HG03432 (cell line): ENCODE measurements at regions not wholly inside any gene's neighbourhood (a gene's known extent, or its start where the extent isn't known, plus 50 kb on each side); places are given as distances from the start of the nearest gene placed in this dataset.

ENCODE experiments used
- ATAC-seq: cut with Tn5 transposase; IDR thresholded peaks from one replicate; pipeline ENCODE4 v1.9.1; 2021; ENCODE audit warnings: mild to moderate bottlenecking, moderate library complexity; ENCODE audit not compliant: unreplicated experiment

DNA sequence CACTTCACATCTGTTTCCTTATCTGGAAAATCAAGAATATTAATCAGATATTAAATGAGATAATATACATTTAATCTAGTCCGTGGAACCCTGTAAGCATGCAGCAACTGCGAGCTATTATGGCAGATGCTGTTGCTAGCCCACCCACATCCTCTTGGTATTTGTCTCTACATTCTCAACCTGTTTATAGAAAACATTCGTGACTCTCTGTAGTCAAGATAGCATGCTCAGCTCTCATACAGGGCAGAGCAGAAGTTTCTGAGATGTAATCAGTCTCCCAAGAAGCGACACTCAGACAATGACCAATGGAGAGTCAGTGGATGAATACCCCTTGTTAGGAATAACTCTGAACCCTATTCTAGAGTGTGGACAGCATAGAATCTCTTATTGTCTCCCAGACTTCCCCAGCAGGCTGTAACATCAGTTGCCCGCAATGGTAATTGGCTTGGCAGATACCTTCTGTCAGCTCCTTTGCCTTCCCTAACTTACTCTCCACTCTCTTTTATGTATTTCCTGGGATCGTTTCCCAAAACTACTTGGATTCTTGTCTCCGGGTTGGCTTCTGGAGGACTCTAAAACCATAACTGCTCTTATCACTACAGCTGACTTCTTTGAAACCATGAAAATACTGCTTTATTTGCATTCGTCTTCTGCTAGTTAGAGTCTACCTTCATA lies 400.7 kb upstream of the TNP1 start:
- ATAC-seq: no peak

DNA sequence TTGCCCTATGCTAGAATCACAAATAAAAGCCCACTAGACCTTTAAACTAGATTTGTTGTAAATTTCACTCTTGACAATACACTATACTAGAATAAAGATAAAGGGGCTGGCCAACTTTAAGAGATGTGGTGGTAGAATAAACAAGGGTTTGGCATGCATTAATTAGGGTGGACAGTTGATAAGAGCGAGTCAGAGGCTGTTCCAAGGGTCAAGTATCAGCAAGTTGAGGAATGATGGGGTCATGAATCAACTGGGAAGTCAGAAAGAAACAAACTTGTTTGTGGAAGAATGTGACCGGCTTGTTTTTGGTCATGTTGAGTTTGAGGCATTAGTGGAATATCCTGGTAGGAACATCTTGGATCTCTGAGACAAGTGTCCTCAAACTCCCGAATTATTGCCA lies 398.3 kb upstream of the TNP1 start:
- ATAC-seq: no peak

DNA sequence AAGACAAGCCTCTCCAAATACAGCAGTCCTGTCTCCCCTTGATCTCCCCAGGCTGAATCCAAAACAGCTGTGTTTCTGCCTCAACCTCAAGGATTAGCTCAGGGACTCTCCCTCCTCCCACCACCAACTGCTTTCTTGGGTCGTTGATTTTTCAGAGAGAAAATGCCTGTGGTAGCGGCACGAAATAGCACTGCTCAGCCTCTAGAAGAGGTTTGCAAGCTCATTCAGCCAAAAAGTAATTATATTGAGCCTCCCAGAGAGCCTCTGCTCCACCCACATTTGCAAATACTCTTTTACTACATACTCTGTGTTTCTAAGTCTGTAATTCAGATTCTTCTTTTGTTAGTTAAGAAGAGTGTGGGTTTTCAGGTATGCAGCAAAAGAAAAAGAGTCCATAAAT lies 396.4 kb upstream of the TNP1 start:
- ATAC-seq: no peak

DNA sequence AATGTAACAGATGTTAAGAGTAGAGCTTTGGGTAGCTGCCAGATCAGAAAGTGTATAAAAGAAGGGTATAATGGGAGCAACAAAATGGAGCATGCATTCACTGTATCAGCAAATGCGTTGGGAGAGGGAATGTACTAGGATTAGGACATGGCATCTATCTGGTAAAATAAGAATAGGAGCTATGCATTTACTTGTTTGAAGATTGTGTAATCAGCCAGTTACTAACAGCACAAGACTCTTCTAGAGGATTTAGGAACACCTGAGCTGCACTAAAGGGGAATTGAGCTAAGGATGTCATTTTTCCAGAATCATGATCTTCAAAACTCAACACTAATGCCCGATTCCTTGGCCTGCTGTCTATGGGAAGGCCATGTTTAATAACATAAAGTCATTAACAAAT lies 394.2 kb upstream of the TNP1 start:
- no peak for ATAC-seq

DNA sequence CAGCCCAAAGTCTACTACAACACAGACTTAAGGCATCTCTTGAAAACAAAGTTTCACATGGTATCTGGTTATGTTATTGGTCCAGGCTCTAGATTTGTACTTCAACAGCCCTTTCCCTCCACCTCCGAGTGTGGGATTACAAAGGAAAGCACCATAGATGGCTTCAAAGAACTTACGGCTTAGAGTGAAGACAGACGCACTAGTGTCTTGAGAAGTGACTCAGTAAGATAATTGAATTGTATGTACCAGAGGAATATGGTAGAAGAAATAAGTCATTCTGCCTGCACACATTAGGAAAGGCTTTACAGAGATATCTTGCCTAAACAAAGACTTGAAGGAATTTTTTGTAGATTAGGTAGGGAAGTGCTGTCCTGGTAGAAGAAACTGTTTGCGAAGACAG lies 392.3 kb upstream of the TNP1 start:
- no peak for ATAC-seq

DNA sequence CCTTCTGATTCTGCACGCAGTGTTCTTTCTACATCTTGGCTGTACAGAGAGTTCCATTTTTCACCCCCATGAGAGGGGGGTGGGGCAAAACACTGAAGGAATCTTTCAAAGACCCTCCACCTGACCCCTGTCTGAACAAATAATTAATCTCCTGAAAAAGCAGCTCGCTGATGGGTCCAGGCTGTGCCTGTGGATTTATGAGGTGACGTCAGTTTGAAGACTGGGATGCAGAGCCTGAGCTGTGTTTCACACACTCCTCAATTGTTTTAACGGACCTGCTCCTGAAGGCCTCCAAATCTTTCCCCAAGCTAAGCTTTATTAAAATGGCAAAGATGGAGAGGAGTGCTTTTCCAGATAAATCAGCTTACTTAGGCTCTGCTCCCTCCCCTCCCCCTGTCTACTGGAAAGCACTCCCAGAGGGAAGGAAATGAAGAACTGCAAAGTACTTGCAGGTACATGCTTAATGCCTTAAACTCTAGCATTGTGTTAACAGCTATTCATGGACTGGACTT lies 390.2 kb upstream of the TNP1 start:
- no peak for ATAC-seq

DNA sequence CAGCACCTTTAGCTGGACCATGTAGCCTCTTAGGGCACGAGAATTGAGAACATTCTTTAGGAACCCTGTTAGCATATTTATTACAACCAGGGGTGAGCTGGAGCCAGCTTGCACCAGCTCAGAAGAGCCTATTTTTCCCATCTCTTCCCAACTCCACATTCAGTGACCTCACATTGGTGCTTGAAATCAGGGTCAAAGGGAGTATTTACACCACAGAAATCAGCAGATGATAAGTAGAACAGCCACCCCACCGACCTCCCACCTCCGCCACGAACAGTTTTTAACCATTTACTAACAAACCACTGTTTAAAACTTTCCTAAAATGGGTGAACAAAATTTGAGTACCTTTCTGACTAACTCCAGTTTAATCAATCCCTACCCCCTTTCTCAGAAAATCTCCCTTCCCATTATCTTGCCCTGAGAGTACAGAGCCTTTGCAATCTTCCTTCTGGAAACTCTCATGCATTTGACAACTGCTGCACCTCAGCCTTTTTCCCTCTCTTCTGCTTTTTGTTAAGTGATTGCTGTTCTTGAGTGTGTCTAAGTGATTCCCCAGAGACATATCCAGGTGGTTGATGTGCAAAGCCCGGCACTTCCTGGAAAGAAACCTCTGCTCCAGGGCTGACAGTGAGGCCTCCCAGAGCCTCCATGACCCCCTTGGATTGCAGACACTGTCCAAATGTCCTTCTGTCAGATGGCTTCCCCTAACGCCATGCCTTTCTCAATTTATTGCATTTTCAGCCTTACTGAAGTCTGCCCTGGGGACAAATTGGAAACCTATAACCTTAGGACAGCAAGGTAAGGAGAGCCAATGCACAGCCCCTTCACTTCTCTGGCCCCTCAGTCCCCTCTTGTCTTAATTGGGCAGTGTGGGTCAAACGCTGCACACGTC lies 389.5 kb upstream of the TNP1 start:
- no peak for ATAC-seq

DNA sequence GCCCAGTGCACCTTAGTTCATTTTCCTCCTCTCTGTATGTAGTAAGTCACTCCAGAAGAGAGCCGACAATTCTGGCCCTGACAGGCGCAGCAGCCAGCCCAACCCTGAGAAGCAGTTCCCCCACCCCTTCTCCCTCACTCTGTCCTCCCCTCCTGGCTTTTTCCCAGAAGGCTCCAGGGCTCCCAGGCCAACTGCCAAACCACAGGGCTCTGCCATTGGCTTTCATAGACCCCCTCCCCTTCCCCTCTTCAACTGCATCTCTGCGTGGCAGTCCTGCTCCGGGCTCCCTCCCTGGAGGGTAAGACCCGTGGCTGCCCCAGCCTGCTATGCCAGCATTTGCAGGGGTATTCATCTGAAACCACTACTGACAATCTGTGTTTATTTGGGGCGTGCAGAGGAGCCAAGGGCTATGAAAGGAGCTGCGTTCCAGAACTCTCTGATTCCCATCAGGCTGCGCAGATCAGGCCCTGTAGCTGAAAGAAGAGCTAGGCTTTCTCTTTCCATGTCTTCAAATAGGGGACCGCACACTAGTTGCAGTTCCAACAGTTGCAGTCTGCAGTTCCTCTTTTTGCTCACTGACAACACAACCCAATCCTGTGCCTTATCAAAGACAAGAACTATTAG lies 388.6 kb upstream of the TNP1 start:
- peak; percentile 95 for ATAC-seq

DNA sequence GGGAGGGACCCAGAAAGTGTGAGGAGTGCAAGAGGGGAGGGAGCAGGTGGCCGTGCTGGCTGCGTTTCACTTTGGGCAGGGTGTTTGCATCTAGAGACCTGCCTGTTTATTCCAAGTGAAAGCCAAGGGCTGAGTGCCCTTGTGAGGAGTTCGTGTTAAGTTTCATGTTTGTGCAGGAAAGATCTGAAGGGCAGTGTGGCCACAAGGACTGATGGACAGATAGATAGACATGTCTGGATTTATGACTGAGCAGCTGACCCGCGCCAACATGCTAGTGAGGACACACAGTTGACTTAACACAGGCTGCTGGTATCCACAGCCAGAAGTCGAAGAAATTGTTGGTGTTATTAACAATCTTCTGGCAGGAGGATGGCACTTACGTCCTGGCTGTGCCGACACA lies 387.6 kb upstream of the TNP1 start:
- no peak for ATAC-seq

DNA sequence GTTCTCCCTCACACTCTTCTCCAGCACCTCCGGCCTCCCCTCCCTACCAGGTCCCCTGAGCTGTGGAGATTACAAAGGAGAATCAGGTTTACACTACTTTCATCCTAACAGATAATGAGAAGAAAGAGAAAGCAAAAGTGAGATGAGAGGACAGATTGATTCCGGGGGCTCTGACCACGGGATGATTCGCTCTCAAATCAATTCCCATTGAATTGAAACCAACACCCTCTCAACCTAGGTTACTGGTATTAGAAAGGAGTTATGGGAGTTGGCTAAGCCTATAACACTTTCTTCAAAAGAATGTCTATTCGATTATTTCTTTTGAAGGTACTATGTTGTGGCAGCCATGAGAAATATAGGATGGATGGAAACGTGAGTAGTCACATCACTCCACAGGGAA lies 386.2 kb upstream of the TNP1 start:
- no peak for ATAC-seq

DNA sequence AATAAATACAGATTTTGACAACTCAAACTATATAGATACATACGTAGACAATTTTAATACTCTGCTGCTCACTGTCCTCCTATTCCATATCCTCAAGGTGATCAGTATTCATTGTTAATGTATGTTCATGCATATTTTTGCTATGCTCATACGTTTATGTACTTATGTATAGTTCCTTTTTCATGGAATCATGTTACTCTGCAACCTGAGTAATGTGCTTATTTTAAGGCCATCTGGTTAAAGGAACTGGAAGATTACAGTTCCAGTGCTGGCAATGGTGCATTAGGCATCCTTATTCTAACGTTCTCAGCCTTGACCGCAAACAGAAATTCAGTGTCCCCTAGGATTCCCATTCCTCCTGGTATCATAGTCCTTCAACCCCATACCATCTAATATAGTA lies 385.0 kb upstream of the TNP1 start:
- ATAC-seq: no peak

DNA sequence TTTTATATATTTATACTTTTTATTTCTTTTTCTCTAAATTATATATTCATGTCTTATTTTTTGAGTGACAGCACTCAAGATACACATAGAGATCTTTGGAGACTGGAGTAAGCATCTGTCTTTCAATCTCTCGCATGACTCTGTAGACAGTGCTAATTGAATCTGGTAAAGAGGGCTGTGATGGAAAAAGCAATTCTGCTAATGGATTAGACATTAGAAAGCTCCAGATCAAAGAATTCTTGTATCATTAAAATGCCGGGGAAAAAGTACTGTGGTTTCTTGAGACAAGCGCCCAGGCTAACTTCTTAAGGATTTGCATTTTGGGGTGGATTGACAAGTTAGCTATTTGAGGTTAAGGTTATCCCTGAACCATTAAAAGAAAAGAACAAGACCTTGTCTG lies 383.1 kb upstream of the TNP1 start:
- ATAC-seq: no peak

DNA sequence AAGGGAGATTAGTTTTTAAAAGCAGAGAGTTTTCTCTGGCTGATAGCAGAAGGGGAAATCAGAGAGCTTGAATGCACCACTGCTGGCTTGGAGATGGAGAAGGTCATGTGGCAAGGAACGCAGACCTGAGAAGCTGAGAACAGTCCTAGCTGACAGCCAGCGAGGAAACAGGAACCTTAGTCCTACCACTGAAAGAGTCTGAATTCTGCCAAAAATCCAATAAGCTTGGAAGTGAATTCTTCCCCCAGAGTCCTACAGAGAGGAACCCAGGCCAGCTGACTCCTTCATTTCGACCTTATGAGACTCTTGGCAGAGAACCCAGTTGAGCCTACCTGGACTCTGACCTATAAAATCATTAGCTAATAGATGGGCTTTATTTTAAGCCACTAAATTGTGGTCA lies 371.9 kb upstream of the TNP1 start:
- no peak for ATAC-seq

DNA sequence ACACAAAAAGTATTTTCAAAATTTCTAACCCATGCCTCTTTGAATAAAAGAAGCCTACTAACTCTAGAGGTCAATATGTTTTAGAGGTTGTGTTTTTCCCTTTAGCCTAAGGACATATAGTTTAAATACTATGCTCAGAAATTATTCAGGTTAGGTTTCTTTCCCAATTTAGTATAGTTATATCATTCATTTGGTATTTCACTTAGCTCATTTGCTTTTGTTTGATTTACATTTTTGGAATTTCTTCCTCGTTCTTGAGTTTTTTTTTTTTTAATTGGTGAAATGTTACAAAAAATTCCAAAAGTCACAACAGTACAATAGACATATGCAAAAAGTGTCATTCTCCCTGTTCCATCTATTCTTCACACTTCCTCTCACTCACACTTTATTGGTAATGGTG lies 371.3 kb upstream of the TNP1 start:
- no peak for ATAC-seq

DNA sequence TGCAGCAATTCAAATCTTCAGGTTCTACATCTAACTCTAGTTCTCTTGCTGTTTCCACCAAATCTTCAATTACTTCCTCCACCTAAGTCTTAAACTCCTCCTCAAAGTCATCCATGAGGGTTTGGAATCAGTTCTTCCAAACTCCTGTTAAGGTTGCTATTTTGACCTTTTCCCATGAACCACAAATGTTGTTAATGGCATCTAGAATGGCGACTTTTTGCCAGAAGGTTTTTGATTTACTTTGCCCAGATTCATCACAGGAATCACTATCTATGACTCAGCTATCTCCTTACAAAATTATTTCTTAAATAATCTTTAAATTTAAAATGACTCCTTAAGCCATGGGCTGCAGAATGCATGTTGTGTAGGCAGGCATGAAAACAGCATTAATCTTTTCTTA lies 368.9 kb upstream of the TNP1 start:
- no peak for ATAC-seq

DNA sequence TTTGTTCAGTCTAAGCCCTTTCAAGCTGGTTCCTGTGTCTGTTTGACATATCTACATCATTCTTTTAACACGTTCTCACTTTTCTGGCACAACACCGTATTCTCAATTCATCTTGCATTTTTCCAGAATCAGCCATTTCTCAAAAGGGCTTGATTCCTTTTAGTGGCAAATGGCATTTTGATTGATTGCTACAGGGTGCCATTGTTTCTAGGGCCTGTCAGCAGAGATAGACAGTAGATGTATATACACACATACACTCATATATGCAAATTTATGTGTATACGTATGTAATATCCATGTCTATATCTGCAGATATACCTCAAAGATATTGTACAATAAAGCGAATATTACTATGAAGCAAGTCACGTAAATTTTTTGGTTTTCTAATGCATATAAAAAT lies 367.9 kb upstream of the TNP1 start:
- no peak for ATAC-seq

DNA sequence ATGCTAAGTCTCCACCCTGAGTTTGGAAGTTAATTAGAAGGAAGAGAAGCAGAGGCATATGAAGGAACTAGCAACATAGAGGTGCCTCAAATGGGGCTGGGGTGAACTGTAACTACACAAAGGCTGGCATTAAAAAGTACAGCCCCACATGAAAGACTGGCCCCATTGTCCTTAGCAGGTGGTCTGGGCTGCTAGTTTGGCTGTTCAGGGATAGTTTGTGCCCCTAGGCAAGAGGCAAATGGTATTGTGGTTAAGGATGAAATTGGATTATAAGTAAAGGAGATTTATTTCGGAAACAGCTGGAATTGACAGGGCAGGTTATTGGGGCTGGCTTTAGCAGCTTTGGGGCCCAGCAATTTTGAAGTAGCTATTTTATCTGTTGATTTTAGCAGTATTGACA lies 365.7 kb upstream of the TNP1 start:
- ATAC-seq: no peak

DNA sequence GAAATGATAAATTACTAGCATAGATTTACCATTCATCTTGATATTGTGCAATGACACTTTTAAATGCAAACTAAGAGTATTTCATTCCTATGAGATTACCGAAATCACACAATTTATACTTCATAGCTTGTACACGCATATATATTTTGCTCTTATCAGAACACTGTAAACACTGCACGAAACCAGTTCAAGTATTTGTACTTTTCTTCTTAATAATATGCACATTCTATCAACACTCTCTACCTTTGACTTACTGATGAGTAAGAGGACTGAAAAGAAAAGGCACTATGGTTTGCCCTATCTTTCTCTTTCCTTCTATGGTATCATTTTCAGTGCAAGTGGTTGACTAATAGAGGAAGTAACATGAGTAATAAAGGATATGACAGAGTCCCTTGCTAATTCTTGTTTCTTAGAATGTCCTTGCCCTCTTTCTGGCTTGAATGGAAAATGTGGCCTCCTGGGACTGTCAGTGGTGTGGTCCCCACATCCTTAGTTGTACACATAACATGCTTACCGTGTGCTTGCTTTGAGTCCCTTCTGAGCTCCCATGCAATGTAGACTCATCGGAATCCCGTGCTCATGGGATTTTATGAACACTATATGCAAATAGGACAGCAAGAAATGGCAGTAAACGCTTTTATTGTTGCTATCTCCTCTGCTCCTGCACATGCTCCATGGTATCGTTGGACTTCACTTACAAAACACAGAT lies 363.5 kb upstream of the TNP1 start:
- peak; percentile 86 for ATAC-seq

DNA sequence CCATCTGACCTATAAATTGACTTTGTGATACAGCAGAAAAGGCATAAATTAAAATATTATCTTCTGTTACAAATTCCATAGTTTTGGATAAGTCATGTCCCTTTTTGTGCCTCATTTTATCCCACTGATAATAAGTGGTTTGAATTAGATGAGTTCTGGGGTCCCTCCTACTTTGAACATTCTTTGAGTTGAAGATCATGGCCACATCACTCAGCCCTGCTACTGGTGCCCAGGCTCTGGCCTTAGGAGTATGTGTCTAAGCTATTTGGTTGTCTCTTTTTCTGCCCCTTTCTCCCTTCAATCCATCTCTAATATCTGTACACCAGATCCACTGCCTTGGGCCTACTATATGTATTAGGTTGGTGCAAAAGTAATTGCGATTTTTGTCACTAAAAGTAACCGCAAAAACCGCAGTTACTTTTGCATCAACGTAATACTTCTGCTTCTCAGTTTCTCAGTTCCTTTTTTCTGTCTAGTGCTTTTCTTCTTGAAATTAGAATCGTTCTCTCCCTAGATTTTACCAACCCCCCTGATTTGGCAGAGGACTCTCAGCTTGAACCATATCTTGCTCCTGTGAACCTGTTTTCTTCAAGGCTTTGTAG lies 362.5 kb upstream of the TNP1 start:
- ATAC-seq: peak; percentile 38

DNA sequence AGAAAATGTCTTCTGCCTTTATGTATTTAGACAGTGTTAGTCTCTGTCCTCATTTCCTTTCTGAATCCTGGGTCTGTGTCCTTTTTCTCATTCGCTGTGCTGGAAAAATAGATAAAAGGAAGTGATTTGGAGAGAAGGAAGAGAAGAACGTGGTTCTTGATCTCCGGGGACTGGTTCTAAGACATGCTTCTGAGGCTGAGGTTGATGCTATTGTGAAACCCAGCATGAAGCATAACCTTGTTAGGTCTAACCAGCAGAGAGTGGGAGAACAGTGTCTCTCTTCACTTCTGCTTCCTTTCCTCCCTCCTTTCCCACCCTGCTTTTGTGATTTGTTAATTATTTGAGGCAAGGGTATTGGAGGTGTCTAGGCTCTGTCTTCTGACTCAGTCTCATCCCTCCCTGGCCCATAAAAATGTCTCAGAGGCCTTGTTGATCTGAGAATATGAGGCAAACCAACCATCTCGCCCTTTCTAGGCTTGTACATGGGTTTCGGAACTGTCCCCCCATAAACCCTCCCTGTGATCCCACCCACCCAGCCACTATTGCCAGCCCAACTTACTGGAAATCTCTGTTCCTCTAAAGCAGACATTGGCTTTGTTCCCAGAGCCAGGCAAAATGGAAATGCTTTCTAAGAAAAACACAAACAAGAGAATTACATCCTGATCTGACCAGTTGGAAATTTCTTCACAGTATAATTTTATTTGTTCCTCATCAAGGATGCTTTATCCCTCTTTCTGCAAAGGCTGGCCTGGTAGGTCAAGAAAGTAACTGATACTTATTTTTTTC lies 360.6 kb upstream of the TNP1 start:
- no peak for ATAC-seq
